ENCODE measurements at regions not wholly inside any gene's neighbourhood (a gene's known extent, or its start where the extent isn't known, plus 50 kb on each side); places are given as distances from the start of the nearest gene placed in this dataset.
"Not testable (repeated sequence)": the region's sequence is repeated elsewhere in the genome, so short reads cannot be mapped to it uniquely, and the experiment has no call there.

- Histone ChIP-seq H3K4me2 (ENCODE audit: low read depth, low read length, poor library complexity, severe bottlenecking) (no peak overlapping the region), H3K79me2 (ENCODE audit: low read length) (no peaks in the 10 kb centered on the region), H3K9ac (ENCODE audit: low read length) (no peak overlapping the region), H4K20me1 (ENCODE audit: insufficient read depth, low read depth, low read length) (no peaks in the 10 kb centered on the region), H3K9me2 (replicated peaks; ENCODE audit: insufficient read depth, low read length) (no peaks in the 10 kb centered on the region), H3K27ac (ENCODE audit: low read length) (no peak overlapping the region), H2AFZ (ENCODE audit: low read length) (no peak overlapping the region), H3K9me3 (ENCODE audit: low read length) (no peaks in the 10 kb centered on the region), H3K4me1 (ENCODE audit: low read length) (no peaks in the 10 kb centered on the region), H3K4me3 (ENCODE audit: low read length) (no peak overlapping the region), H3K36me3 (ENCODE audit: insufficient read depth, low read length) (no peaks in the 10 kb centered on the region), H3K27me3 (ENCODE audit: low read length) (no peaks in the 10 kb centered on the region)
- DNase-seq, result no peak
Measured at GRCh38 chr13:84607261-84608013, 725.2 kb upstream of the SLITRK1 start.

- Histone ChIP-seq H4K20me1 (ENCODE audit: insufficient read depth, low read depth, low read length) (no peaks in the 10 kb centered on the region), H3K27ac (ENCODE audit: low read length) (no peak overlapping the region), H3K4me2 (ENCODE audit: low read depth, low read length, poor library complexity, severe bottlenecking) (no peak overlapping the region), H3K4me3 (ENCODE audit: low read length) (no peak overlapping the region), H3K9me2 (replicated peaks; ENCODE audit: insufficient read depth, low read length) (no peaks in the 10 kb centered on the region), H3K4me1 (ENCODE audit: low read length) (no peaks in the 10 kb centered on the region), H3K9ac (ENCODE audit: low read length) (no peak overlapping the region), H3K27me3 (ENCODE audit: low read length) (no peaks in the 10 kb centered on the region), H3K79me2 (ENCODE audit: low read length) (no peaks in the 10 kb centered on the region), H2AFZ (ENCODE audit: low read length) (no peak overlapping the region), H3K36me3 (ENCODE audit: insufficient read depth, low read length) (no peaks in the 10 kb centered on the region), H3K9me3 (ENCODE audit: low read length) (no peaks in the 10 kb centered on the region)
- no peak for DNase-seq
Measured at GRCh38 chr13:84606616-84607015, 724.3 kb upstream of the SLITRK1 start.

- Histone ChIP-seq H3K4me1 (ENCODE audit: low read length) (no peaks in the 10 kb centered on the region), H3K36me3 (ENCODE audit: insufficient read depth, low read length) (no peaks in the 10 kb centered on the region), H3K9me2 (replicated peaks; ENCODE audit: insufficient read depth, low read length) (no peaks in the 10 kb centered on the region), H4K20me1 (ENCODE audit: insufficient read depth, low read depth, low read length) (no peaks in the 10 kb centered on the region), H3K27ac (ENCODE audit: low read length) (no peak overlapping the region), H3K9ac (ENCODE audit: low read length) (no peak overlapping the region), H3K79me2 (ENCODE audit: low read length) (no peaks in the 10 kb centered on the region), H3K4me3 (ENCODE audit: low read length) (no peak overlapping the region), H2AFZ (ENCODE audit: low read length) (no peak overlapping the region), H3K4me2 (ENCODE audit: low read depth, low read length, poor library complexity, severe bottlenecking) (no peak overlapping the region), H3K9me3 (ENCODE audit: low read length) (no peaks in the 10 kb centered on the region), H3K27me3 (ENCODE audit: low read length) (no peaks in the 10 kb centered on the region)
- DNase-seq, result no peak
Measured at GRCh38 chr13:84605927-84606326, 723.7 kb upstream of the SLITRK1 start.

DNA sequence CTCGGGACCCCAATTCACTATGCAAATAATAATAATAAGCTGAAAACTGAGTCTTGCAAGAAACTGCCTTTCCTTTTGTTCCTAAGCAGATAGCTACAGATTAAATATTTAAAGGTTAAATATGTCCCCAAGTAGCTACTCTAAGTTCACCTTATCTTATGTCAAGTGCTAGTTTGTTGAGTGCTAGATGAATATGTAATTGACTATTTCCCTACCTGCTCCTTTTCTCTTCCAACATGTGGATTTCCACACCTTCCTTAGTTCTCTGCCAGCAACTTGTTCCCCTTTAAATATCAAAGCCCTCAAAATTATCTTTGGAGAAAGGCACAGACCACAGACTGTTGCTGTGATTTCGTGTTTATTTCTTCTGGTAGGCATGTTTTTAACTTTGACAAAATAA, 709.2 kb upstream of the SLITRK1 start:
- Histone ChIP-seq H4K20me1 (ENCODE audit: insufficient read depth, low read depth, low read length) (no peaks in the 10 kb centered on the region), H3K36me3 (ENCODE audit: insufficient read depth, low read length) (no peaks in the 10 kb centered on the region), H3K27ac (ENCODE audit: low read length) (no peak overlapping the region), H2AFZ (ENCODE audit: low read length) (no peak overlapping the region), H3K27me3 (ENCODE audit: low read length) (no peaks in the 10 kb centered on the region), H3K9me3 (ENCODE audit: low read length) (no peaks in the 10 kb centered on the region), H3K9ac (ENCODE audit: low read length) (no peak overlapping the region), H3K79me2 (ENCODE audit: low read length) (no peaks in the 10 kb centered on the region), H3K4me1 (ENCODE audit: low read length) (no peaks in the 10 kb centered on the region), H3K4me2 (ENCODE audit: low read depth, low read length, poor library complexity, severe bottlenecking) (no peak overlapping the region), H3K4me3 (ENCODE audit: low read length) (no peak overlapping the region), H3K9me2 (replicated peaks; ENCODE audit: insufficient read depth, low read length) (no peaks in the 10 kb centered on the region)
- DNase-seq, result no peak

- no peaks in the 10 kb centered on the region for H3K4me1 ChIP-seq (ENCODE audit: low read length)
- no peak overlapping the region for H3K4me3 ChIP-seq (ENCODE audit: low read length)
- no peaks in the 10 kb centered on the region for H3K9me2 ChIP-seq (replicated peaks; ENCODE audit: insufficient read depth, low read length)
- no peaks in the 10 kb centered on the region for H3K9me3 ChIP-seq (ENCODE audit: low read length)
- H3K9ac ChIP-seq (ENCODE audit: low read length), result no peak overlapping the region
- H3K27ac ChIP-seq (ENCODE audit: low read length), result no peak overlapping the region
- H3K79me2 ChIP-seq (ENCODE audit: low read length), result no peaks in the 10 kb centered on the region
- no peak overlapping the region for H3K4me2 ChIP-seq (ENCODE audit: low read depth, low read length, poor library complexity, severe bottlenecking)
- no peaks in the 10 kb centered on the region for H4K20me1 ChIP-seq (ENCODE audit: insufficient read depth, low read depth, low read length)
- DNase-seq, result no peak
- H3K27me3 ChIP-seq (ENCODE audit: low read length), result no peaks in the 10 kb centered on the region
- no peak overlapping the region for H2AFZ ChIP-seq (ENCODE audit: low read length)
- H3K36me3 ChIP-seq (ENCODE audit: insufficient read depth, low read length), result no peaks in the 10 kb centered on the region
Measured at GRCh38 chr13:84590663-84591062, 708.4 kb upstream of the SLITRK1 start.

GRCh38 chr13:84588023-84588422, 705.7 kb upstream of the SLITRK1 start:
- no peaks in the 10 kb centered on the region for H3K9me3 ChIP-seq (ENCODE audit: low read length)
- H3K4me2 ChIP-seq (ENCODE audit: low read depth, low read length, poor library complexity, severe bottlenecking), result no peak overlapping the region
- H3K79me2 ChIP-seq (ENCODE audit: low read length), result no peaks in the 10 kb centered on the region
- no peak overlapping the region for H2AFZ ChIP-seq (ENCODE audit: low read length)
- H3K36me3 ChIP-seq (ENCODE audit: insufficient read depth, low read length), result no peaks in the 10 kb centered on the region
- no peaks in the 10 kb centered on the region for H3K27me3 ChIP-seq (ENCODE audit: low read length)
- H3K27ac ChIP-seq (ENCODE audit: low read length), result no peak overlapping the region
- no peaks in the 10 kb centered on the region for H4K20me1 ChIP-seq (ENCODE audit: insufficient read depth, low read depth, low read length)
- H3K4me3 ChIP-seq (ENCODE audit: low read length), result no peak overlapping the region
- no peaks in the 10 kb centered on the region for H3K4me1 ChIP-seq (ENCODE audit: low read length)
- no peaks in the 10 kb centered on the region for H3K9me2 ChIP-seq (replicated peaks; ENCODE audit: insufficient read depth, low read length)
- no peak for DNase-seq
- no peak overlapping the region for H3K9ac ChIP-seq (ENCODE audit: low read length)

- not testable (repeated sequence) for H3K79me2 ChIP-seq (ENCODE audit: low read length); H3K4me2 ChIP-seq (ENCODE audit: low read depth, low read length, poor library complexity, severe bottlenecking); H3K27ac ChIP-seq (ENCODE audit: low read length); H3K36me3 ChIP-seq (ENCODE audit: insufficient read depth, low read length); H4K20me1 ChIP-seq (ENCODE audit: insufficient read depth, low read depth, low read length); H3K9me3 ChIP-seq (ENCODE audit: low read length); H3K4me1 ChIP-seq (ENCODE audit: low read length); DNase-seq; H3K9ac ChIP-seq (ENCODE audit: low read length); H3K9me2 ChIP-seq (replicated peaks; ENCODE audit: insufficient read depth, low read length); H3K4me3 ChIP-seq (ENCODE audit: low read length); H3K27me3 ChIP-seq (ENCODE audit: low read length)
- 0 out of 2 replicates have a peak overlapping the region, but pooled peaks have one; percentile 50 for H2AFZ ChIP-seq (ENCODE audit: low read length)
Measured at GRCh38 chr13:84579901-84580300, 697.6 kb upstream of the SLITRK1 start.

DNA sequence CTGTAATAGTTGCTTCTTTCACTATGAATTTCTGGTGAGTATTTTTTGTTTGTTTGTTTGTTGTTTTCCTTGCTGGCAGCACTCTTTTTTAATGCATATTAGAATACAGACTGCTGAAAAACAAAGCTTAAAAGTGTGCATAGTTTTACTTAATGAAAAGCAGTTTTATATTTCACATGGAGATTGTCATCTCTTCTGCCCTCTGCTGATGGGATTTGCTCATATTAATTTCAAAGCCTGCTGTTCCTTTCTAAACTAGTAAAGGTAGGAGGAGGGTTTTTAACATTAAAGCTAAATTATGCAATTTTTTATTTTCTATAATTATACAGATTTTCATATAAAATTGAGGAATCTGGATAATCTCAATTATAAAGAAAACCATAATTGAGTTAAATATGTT, 692.6 kb upstream of the SLITRK1 start:
- Histone ChIP-seq H3K9me2 (replicated peaks; ENCODE audit: insufficient read depth, low read length) (0 out of 2 replicates have a peak, but pooled peaks cover 4% of the 10 kb centered on the region), H3K36me3 (ENCODE audit: insufficient read depth, low read length) (no peaks in the 10 kb centered on the region), H4K20me1 (ENCODE audit: insufficient read depth, low read depth, low read length) (no peaks in the 10 kb centered on the region), H3K4me1 (ENCODE audit: low read length) (no peaks in the 10 kb centered on the region), H3K27ac (ENCODE audit: low read length) (no peak overlapping the region), H3K9ac (ENCODE audit: low read length) (no peak overlapping the region), H3K4me2 (ENCODE audit: low read depth, low read length, poor library complexity, severe bottlenecking) (no peak overlapping the region), H3K79me2 (ENCODE audit: low read length) (no peaks in the 10 kb centered on the region), H2AFZ (ENCODE audit: low read length) (no peak overlapping the region), H3K4me3 (ENCODE audit: low read length) (no peak overlapping the region), H3K9me3 (ENCODE audit: low read length) (no peaks in the 10 kb centered on the region), H3K27me3 (ENCODE audit: low read length) (no peaks in the 10 kb centered on the region)
- peak; percentile 48 for DNase-seq
